ENCODE measurements at regions not wholly inside any gene's neighbourhood (a gene's known extent, or its start where the extent isn't known, plus 50 kb on each side); places are given as distances from the start of the nearest gene placed in this dataset.

- TF ChIP-seq POLR2A (IDR thresholded peaks at IDR 0.05; ENCODE audit: low read depth) (no peak), EP300 (IDR thresholded peaks at IDR 0.05) (no peak), POLR2AphosphoS5 (IDR thresholded peaks at IDR 0.05) (no peak)
- TF ChIP-seq, protein P1, sequence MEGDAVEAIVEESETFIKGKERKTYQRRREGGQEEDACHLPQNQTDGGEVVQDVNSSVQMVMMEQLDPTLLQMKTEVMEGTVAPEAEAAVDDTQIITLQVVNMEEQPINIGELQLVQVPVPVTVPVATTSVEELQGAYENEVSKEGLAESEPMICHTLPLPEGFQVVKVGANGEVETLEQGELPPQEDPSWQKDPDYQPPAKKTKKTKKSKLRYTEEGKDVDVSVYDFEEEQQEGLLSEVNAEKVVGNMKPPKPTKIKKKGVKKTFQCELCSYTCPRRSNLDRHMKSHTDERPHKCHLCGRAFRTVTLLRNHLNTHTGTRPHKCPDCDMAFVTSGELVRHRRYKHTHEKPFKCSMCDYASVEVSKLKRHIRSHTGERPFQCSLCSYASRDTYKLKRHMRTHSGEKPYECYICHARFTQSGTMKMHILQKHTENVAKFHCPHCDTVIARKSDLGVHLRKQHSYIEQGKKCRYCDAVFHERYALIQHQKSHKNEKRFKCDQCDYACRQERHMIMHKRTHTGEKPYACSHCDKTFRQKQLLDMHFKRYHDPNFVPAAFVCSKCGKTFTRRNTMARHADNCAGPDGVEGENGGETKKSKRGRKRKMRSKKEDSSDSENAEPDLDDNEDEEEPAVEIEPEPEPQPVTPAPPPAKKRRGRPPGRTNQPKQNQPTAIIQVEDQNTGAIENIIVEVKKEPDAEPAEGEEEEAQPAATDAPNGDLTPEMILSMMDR (IDR thresholded peaks at IDR 0.05) = no peak
These were observed 146.7 kb upstream of the RGS18 start for GRCh38 chr1:192011525-192011924.
